ENCODE measurements at regions not wholly inside any gene's neighbourhood (a gene's known extent, or its start where the extent isn't known, plus 50 kb on each side); places are given as distances from the start of the nearest gene placed in this dataset.

GRCh38 chr22:46053563-46054090 lies 76.7 kb upstream of the WNT7B start:
- TF ChIP-seq CTCF (conservative IDR thresholded peaks at IDR 0.05; ENCODE audit: low read depth, low read length) (no peak), POLR2A (IDR thresholded peaks at IDR 0.05; ENCODE audit: low read depth, low read length) (no peak), USF2 (IDR thresholded peaks at IDR 0.05; ENCODE audit: low read depth, low read length) (no peak), RCOR1 (IDR thresholded peaks at IDR 0.05; ENCODE audit: insufficient replicate concordance, low read length) (no peak), SMC3 (IDR thresholded peaks at IDR 0.05; ENCODE audit: low read depth, low read length) (no peak), RFX5 (IDR thresholded peaks at IDR 0.05; ENCODE audit: low read depth, low read length) (no peak), MAZ (IDR thresholded peaks at IDR 0.05; ENCODE audit: borderline replicate concordance, low read depth, low read length) (peak; percentile 25; the same call in 1 of the 2 replicates), ELK1 (IDR thresholded peaks at IDR 0.05; ENCODE audit: borderline replicate concordance, low read depth, low read length) (no peak), BHLHE40 (IDR thresholded peaks at IDR 0.05; ENCODE audit: low read depth, low read length) (no peak), RAD21 (IDR thresholded peaks at IDR 0.05; ENCODE audit: low read length) (no peak), CEBPB (IDR thresholded peaks at IDR 0.05; ENCODE audit: low read depth, low read length) (no peak)

All from IMR-90 (cell line).